GM23248 (cell line): ENCODE measurements at regions not wholly inside any gene's neighbourhood (a gene's known extent, or its start where the extent isn't known, plus 50 kb on each side); places are given as distances from the start of the nearest gene placed in this dataset.
"Not testable (repeated sequence)": the region's sequence is repeated elsewhere in the genome, so short reads cannot be mapped to it uniquely, and the experiment has no call there.

Source experiments
- DNase-seq: peaks from one replicate; pipeline ENCODE4 v3.0.0-alpha.2; 2015
- H2AFZ ChIP-seq: fragments of 200-600 bp; sonication (generic); 2 replicates; pipeline ENCODE4 v1.6.1; 2016; ENCODE audit warnings: antibody characterized with exemption
- H3F3A ChIP-seq: fragments of 200-600 bp; sonication (generic); 2 replicates; pipeline ENCODE4 v1.6.1; 2016; ENCODE audit warnings: mild to moderate bottlenecking, antibody characterized with exemption, mixed run types; ENCODE audit not compliant: insufficient read depth
- H3K27ac ChIP-seq: fragments of 200-600 bp; sonication (generic); 2 replicates; pipeline ENCODE4 v1.5.1; 2016; ENCODE audit warnings: mild to moderate bottlenecking
- H3K27me3 ChIP-seq: fragments of 200-600 bp; sonication (generic); replicated peaks from 2 replicates; pipeline ENCODE4 v1.6.1; 2016; ENCODE audit warnings: mild to moderate bottlenecking; ENCODE audit not compliant: insufficient read depth
- H3K36me3 ChIP-seq: fragments of 200-600 bp; sonication (generic); 2 replicates; pipeline ENCODE4 v1.6.1; 2016; ENCODE audit warnings: low read depth, mild to moderate bottlenecking
- H3K4me1 ChIP-seq: fragments of 200-600 bp; sonication (generic); 2 replicates; pipeline ENCODE4 v1.6.1; 2016; ENCODE audit warnings: mild to moderate bottlenecking; ENCODE audit not compliant: insufficient read depth
- H3K4me2 ChIP-seq: fragments of 200-600 bp; sonication (generic); one replicate; pipeline ENCODE4 v1.6.1; 2016; ENCODE audit warnings: mild to moderate bottlenecking; ENCODE audit not compliant: unreplicated experiment
- H3K4me3 ChIP-seq: fragments of 200-600 bp; sonication (generic); 2 replicates; pipeline ENCODE4 v1.5.1; 2016; ENCODE audit warnings: mild to moderate bottlenecking
- H3K79me2 ChIP-seq: fragments of 200-600 bp; sonication (generic); 2 replicates; pipeline ENCODE4 v1.6.1; 2016; ENCODE audit warnings: mild to moderate bottlenecking; ENCODE audit not compliant: insufficient read depth
- H3K9ac ChIP-seq: fragments of 200-600 bp; sonication (generic); 2 replicates; pipeline ENCODE4 v1.6.1; 2016; ENCODE audit warnings: mild to moderate bottlenecking
- H3K9me2 ChIP-seq: fragments of 200-600 bp; sonication (generic); 2 replicates; pipeline ENCODE4 v1.6.1; 2016; ENCODE audit warnings: mixed run types, mild to moderate bottlenecking, moderate library complexity; ENCODE audit not compliant: insufficient read depth
- H3K9me3 ChIP-seq: fragments of 200-600 bp; sonication (generic); one replicate; pipeline ENCODE4 v1.6.1; 2017; ENCODE audit warnings: low read depth
- H4K20me1 ChIP-seq: fragments of 200-600 bp; sonication (generic); 2 replicates; pipeline ENCODE4 v1.6.0; 2016; ENCODE audit not compliant: insufficient read depth
- EZH2 ChIP-seq: fragments of 200-600 bp; sonication (generic); IDR thresholded peaks from 2 replicates; pipeline ENCODE4 v1.6.1; 2018; ENCODE audit warnings: antibody characterized with exemption, mild to moderate bottlenecking; ENCODE audit not compliant: insufficient read depth, poor library complexity, severe bottlenecking
- EZH2phosphoT487 ChIP-seq: fragments of 200-600 bp; sonication (generic); IDR thresholded peaks from 2 replicates; pipeline ENCODE4 v1.6.1; 2018; ENCODE audit warnings: antibody characterized with exemption, moderate library complexity, mild to moderate bottlenecking, low read depth; ENCODE audit not compliant: insufficient read depth
- WGBS, 2 experiments: methylation state at CpG; one replicate each; pipeline ENCODE4 v1.1.6; 2015 to 2017; ENCODE audit warnings: low lambda C conversion rate in 2 of 2, low coverage in 1 of 2; ENCODE audit errors: missing lambda C conversion rate in 2 of 2; 5-methylcytosine and 5-hydroxymethylcytosine counted together
- in situ Hi-C: fragments of 300-500 bp; cut with MboI; formaldehyde crosslinking; loops from 2 replicates; pipeline ENCODE4 v1.15.0; 2020

- TF ChIP-seq EZH2 = no peak
- DNase-seq = no peak
- no peaks in the 10 kb centered on the region for H3K27me3 ChIP-seq
- no peaks in the 10 kb centered on the region for H3K4me1 ChIP-seq
- no peak overlapping the region for H3K4me2 ChIP-seq
- H3K79me2 ChIP-seq = no peaks in the 10 kb centered on the region
- H3K9me2 ChIP-seq = no peaks in the 10 kb centered on the region
- in situ Hi-C loops = no loop called here
- H3K4me3 ChIP-seq = no peak overlapping the region
- no peak overlapping the region for H3K9ac ChIP-seq
- no peaks in the 10 kb centered on the region for H3F3A ChIP-seq
- H3K36me3 ChIP-seq = no peaks in the 10 kb centered on the region
- no peak overlapping the region for H2AFZ ChIP-seq
- H3K9me3 ChIP-seq = peaks cover 3% of the 10 kb centered on the region
- no peak overlapping the region for H3K27ac ChIP-seq
- no peaks in the 10 kb centered on the region for H4K20me1 ChIP-seq
Observed at GRCh38 chr1:233828480-233828879, 76.0 kb upstream of the SLC35F3 start.

- no peaks in the 10 kb centered on the region for H3K4me1 ChIP-seq
- H3K4me3 ChIP-seq = no peak overlapping the region
- in situ Hi-C loops = no loop called here
- no peaks in the 10 kb centered on the region for H3K9me3 ChIP-seq
- H3K9ac ChIP-seq = no peak overlapping the region
- H3K9me2 ChIP-seq = no peaks in the 10 kb centered on the region
- no peaks in the 10 kb centered on the region for H3F3A ChIP-seq
- H3K36me3 ChIP-seq = no peaks in the 10 kb centered on the region
- DNase-seq = no peak
- no peak overlapping the region for H3K4me2 ChIP-seq
- 88 to 98% methylated on average over 2 of the region's 2 CpGs for WGBS, 2 experiments
- H4K20me1 ChIP-seq = no peaks in the 10 kb centered on the region
- H3K79me2 ChIP-seq = no peaks in the 10 kb centered on the region
- no peak overlapping the region for H2AFZ ChIP-seq
- no peaks in the 10 kb centered on the region for H3K27me3 ChIP-seq
- H3K27ac ChIP-seq = no peak overlapping the region
- TF ChIP-seq EZH2 = no peak
- TF ChIP-seq EZH2phosphoT487 = no peak
Observed at GRCh38 chr1:233834609-233835008, 69.9 kb upstream of the SLC35F3 start.

- DNase-seq, H3K9ac ChIP-seq, H2AFZ ChIP-seq, H3K27me3 ChIP-seq, H3F3A ChIP-seq, H3K27ac ChIP-seq, in situ Hi-C loops, H3K4me3 ChIP-seq, H3K4me1 ChIP-seq, H4K20me1 ChIP-seq, H3K36me3 ChIP-seq, H3K79me2 ChIP-seq, H3K9me3 ChIP-seq, H3K4me2 ChIP-seq, H3K9me2 ChIP-seq: not testable (repeated sequence)
- WGBS, 2 experiments = 36 to 40% methylated on average over 4 of the region's 4 CpGs
Observed at GRCh38 chr1:233838207-233838606, 66.3 kb upstream of the SLC35F3 start.

GRCh38 chr1:233843525-233844204 lies 60.8 kb upstream of the SLC35F3 start:
- TF ChIP-seq EZH2phosphoT487 (no peak), EZH2 (no peak)
- Histone ChIP-seq H3K4me1 (no peaks in the 10 kb centered on the region), H3K36me3 (no peaks in the 10 kb centered on the region), H4K20me1 (no peaks in the 10 kb centered on the region), H3K79me2 (no peaks in the 10 kb centered on the region), H3K9me3 (no peaks in the 10 kb centered on the region), H3K9ac (no peak overlapping the region), H3K4me3 (no peak overlapping the region), H3F3A (no peaks in the 10 kb centered on the region), H3K27me3 (no peaks in the 10 kb centered on the region), H3K4me2 (no peak overlapping the region), H3K27ac (no peak overlapping the region), H3K9me2 (no peaks in the 10 kb centered on the region), H2AFZ (no peak overlapping the region)
- in situ Hi-C loops = no loop called here
- 47 to 48% methylated on average over 9 of the region's 9 CpGs for WGBS, 2 experiments
- DNase-seq = no peak

GRCh38 chr1:233844275-233844674 lies 60.2 kb upstream of the SLC35F3 start:
- H3K27ac ChIP-seq = no peak overlapping the region
- H2AFZ ChIP-seq = no peak overlapping the region
- H3K79me2 ChIP-seq = no peaks in the 10 kb centered on the region
- TF ChIP-seq EZH2phosphoT487 = no peak
- TF ChIP-seq EZH2 = no peak
- H3K4me3 ChIP-seq = no peak overlapping the region
- no peaks in the 10 kb centered on the region for H3K36me3 ChIP-seq
- no peak overlapping the region for H3K9ac ChIP-seq
- H3K4me1 ChIP-seq = no peaks in the 10 kb centered on the region
- WGBS, 2 experiments = 52 to 54% methylated on average over 2 of the region's 2 CpGs
- H3F3A ChIP-seq = no peaks in the 10 kb centered on the region
- H3K27me3 ChIP-seq = no peaks in the 10 kb centered on the region
- H3K9me2 ChIP-seq = no peaks in the 10 kb centered on the region
- no peak for DNase-seq
- no peak overlapping the region for H3K4me2 ChIP-seq
- no peaks in the 10 kb centered on the region for H4K20me1 ChIP-seq
- in situ Hi-C loops = no loop called here
- no peaks in the 10 kb centered on the region for H3K9me3 ChIP-seq
